ENCODE measurements at regions not wholly inside any gene's neighbourhood (a gene's known extent, or its start where the extent isn't known, plus 50 kb on each side); places are given as distances from the start of the nearest gene placed in this dataset.
"Not testable (repeated sequence)": the region's sequence is repeated elsewhere in the genome, so short reads cannot be mapped to it uniquely, and the experiment has no call there.

DNA sequence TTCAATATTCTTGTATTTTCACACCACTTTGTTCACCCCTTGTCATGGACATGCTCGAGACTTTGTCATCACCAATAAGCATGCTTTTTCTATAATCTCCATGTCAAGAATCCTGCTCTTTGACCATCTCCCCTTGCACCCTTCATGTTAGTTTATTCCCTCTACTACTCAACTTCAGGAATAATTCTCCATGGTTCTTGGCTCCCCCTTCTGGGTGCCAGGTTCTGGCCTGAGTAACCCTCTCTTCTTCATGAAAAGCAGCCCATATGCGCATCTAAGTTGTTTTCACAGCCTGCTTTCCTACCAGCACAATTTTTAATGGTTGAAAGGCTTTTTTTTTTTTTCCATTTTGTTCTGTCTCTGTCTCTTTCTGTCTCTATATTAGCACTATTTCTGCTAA is 160.7 kb downstream of the LEPR start:
- DNase-seq (ENCODE audit: extremely low read depth, low read depth, low spot score), result no peak

GRCh38 chr1:65584399-65584798 is 163.9 kb downstream of the LEPR start:
- DNase-seq (ENCODE audit: extremely low read depth, low read depth, low spot score), result no peak

- no peak for DNase-seq (ENCODE audit: extremely low read depth, low read depth, low spot score)
These were observed 169.8 kb downstream of the LEPR start for GRCh38 chr1:65590279-65590678.

- DNase-seq (ENCODE audit: extremely low read depth, low read depth, low spot score), result no peak
These were observed 173.0 kb downstream of the LEPR start for GRCh38 chr1:65593516-65593915.

DNA sequence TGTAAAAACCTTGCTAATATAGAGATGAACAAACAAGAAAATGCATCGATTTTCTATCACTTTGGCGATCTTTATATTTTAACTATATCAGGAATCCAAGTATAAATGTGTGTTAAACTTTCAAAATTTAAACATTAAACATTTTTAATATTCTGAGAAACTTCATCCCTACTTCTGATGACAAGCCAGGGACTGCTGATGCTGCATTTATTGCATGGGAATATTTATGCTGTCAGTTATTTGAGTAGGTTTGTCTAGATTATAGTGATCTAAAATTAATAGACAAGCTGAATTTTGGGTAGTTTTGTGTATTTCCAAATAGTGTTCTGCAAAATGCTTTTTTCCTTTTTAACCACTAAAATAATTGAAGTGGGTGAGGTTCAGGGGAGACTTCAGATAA is 175.3 kb downstream of the LEPR start:
- no peak for DNase-seq (ENCODE audit: extremely low read depth, low read depth, low spot score)

- no peak for DNase-seq (ENCODE audit: extremely low read depth, low read depth, low spot score)
These were observed 176.3 kb downstream of the LEPR start for GRCh38 chr1:65596768-65597167.

GRCh38 chr1:65605621-65606020 is 185.2 kb downstream of the LEPR start:
- DNase-seq (ENCODE audit: extremely low read depth, low read depth, low spot score), result no peak

DNA sequence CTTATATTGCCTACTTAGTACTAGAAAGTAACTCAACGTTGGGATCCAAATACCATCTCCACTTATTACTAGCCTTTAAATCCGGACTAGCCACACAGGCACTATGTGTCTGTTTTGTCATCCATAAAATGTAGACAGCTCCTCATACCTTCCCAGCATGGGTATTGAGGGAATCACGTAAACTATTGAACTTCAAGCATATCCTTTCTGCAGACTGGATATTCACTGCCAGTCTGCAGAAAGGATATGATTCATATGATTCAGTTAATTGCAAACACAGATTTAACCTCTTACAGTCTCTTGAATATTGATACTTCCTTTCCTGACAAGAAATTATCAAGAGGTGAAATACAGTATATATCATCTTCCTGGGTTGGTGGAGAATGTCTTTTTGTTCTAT is 186.0 kb downstream of the LEPR start:
- peak; percentile 23 for DNase-seq (ENCODE audit: extremely low read depth, low read depth, low spot score)

DNA sequence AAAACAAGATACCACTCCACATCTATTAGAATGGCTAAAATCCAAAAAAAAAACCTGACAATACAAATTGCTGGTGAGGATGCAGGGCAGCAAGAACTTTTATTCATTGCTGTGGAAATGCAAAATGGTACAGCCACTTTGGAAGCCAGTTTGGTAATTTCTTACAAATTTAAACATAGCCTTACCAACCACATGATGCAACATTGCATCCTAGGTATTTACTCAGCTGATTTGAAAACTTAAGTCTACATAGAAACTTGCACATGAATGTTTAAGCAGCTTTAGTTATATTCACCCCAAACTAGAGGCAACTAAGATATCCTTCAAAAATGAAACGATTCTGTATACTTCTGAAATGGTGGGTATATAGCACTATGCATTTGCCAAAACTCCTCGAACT is 178.8 kb upstream of the PDE4B start:
- no peak for DNase-seq (ENCODE audit: extremely low read depth, low read depth, low spot score)

DNA sequence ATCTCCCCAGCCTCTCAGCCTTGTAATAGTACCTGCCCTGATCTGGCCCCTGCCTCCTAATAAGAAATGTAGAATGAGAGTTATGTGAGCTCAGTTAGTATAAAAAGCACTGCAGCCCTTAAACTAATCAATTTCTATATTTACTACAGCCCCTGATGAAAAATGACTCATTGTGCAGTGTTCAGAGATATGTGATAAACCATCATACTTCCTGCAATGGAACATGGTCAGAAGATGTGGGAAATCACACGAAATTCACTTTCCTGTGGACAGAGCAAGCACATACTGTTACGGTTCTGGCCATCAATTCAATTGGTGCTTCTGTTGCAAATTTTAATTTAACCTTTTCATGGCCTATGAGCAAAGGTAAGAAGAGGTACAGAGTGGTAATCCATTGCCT is 176.8 kb upstream of the PDE4B start:
- no peak for DNase-seq (ENCODE audit: extremely low read depth, low read depth, low spot score)

- DNase-seq (ENCODE audit: extremely low read depth, low read depth, low spot score), result not testable (repeated sequence)
These were observed 171.0 kb upstream of the PDE4B start for GRCh38 chr1:65621721-65622120.

DNA sequence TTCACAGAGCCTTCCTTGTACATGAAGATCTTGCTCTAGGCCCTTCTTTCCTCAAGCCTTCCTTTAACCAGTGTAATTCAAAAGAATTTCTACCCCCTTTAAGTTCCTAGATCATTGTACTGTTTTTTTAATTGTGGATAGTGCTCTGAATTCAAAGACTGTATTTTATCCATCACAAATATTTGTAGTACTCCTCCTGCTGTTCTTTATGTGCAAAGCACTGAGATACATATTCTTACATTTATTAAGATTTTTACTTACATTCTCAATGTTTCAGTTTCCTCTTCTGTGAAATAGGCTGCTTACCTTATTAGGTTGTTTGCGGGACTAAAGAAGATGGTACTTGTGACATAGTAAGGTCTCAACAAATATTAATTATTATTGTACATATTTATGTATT is 168.8 kb upstream of the PDE4B start:
- DNase-seq (ENCODE audit: extremely low read depth, low read depth, low spot score), result no peak

GRCh38 chr1:65625528-65625927 is 167.2 kb upstream of the PDE4B start:
- DNase-seq (ENCODE audit: extremely low read depth, low read depth, low spot score), result no peak

DNA sequence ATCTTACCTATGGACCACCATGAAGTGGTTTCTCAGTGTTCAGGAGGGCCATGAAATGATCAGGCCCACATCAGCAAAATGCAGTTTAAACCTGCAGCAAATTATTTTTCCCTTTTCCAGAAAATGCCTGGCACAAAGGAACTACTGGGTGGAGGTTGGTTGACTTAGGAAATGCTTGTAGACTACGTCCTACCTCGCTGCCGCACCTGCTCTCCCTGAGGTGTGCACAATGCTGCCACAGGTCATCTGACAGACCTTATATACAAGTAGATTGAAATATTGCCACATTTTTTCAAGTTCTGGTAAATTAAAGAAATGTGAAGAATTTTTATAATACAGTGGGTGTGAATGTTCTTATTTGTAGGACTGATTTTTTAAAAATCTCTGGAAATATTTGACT is 166.7 kb upstream of the PDE4B start:
- DNase-seq (ENCODE audit: extremely low read depth, low read depth, low spot score), result no peak

DNA sequence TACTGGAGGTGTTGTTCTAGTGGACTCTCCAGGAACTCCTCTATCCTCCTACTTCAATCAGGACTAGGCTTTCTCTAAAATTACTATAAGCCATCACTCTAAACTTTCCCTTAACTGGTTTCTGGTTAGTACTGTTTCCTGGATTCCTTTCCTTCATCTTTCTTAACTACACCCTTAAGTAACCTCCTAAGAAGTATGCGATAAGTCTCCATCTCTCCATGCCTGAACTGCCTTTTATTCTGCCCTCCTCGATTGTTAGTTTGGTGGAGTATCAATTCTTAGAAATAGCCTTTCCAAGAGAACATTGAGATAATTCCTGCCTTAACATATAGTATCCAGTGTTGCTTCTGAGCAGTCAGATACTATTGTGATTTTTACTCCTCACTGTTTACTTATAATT is 162.9 kb upstream of the PDE4B start:
- DNase-seq (ENCODE audit: extremely low read depth, low read depth, low spot score), result no peak

DNA sequence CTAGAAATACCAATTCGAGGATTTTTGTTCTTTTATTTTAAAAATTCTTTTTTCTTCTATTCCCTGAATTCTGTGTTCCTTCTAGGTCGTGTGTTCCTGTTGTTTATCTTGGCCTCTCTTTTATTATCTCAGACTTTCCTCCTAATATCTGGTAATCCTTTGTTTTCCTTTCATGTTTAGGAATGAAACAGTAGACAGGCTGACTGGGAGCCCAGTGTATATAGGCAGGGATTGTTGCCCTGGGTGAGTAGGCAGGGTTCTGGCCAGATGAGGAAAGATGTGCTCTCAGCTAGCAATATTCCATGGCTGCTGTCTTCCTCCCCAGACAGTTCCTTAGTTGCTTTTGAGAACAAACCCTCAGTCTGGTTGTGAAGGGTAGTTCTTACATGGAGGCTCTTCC is 161.8 kb upstream of the PDE4B start:
- no peak for DNase-seq (ENCODE audit: extremely low read depth, low read depth, low spot score)

GRCh38 chr1:65632235-65632634 is 160.5 kb upstream of the PDE4B start:
- no peak for DNase-seq (ENCODE audit: extremely low read depth, low read depth, low spot score)

DNA sequence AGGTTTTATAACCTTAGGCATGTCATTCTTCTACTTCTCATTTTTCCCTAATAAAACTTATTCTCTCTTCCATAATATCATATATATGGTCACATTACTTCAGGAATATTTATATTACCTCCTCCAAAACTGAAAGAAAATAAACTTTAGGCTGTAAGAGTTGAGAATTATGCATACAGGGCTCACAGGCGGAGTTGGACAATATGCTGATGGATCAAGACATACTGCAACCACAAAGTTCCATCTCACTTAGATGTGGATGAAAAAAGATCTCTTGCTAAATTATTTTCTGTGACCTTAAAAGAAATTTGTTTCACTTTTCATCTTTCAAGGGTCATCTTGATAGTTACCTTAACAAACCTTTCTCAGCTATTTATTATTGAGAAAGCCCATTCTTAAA is 152.6 kb upstream of the PDE4B start:
- DNase-seq (ENCODE audit: extremely low read depth, low read depth, low spot score), result no peak

DNA sequence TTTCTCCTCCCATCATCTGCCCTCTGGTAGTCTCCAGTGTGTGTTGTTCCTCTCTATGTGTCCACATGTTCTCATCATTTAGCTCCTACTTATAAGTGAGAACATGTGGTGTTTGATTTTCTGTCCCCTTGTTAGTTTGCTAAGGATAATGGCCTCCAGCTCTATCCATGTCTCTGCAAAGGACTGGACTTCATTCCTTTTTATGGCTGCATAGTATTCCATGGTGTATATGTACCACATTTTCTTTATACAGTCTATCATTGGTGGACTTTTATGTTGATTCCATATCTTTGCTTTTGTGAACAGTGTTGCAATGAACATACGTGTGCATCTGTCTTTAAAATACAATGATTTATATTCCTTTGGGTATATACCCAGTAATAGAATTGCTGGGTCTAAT is 143.5 kb upstream of the PDE4B start:
- not testable (repeated sequence) for DNase-seq (ENCODE audit: extremely low read depth, low read depth, low spot score)

GRCh38 chr1:65650682-65651081 is 142.0 kb upstream of the PDE4B start:
- DNase-seq (ENCODE audit: extremely low read depth, low read depth, low spot score), result no peak

DNA sequence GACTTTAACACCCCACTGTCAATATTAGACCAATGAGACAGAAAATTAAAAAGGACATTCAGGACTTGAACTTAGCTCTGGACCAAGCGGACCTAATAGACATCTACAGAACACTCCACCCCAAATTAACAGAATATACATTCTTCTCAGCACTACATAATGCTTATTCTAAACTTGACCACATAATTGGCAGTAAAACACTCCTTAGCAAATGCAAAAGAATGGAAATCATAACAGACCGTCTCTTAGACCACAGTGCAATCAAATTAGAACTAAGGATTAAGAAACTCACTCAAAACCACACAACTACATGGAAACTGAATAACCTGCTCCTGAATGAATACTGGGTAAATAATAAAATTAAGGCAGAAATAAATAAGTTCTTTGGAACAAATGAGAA is 138.2 kb upstream of the PDE4B start:
- DNase-seq (ENCODE audit: extremely low read depth, low read depth, low spot score), result not testable (repeated sequence)

DNA sequence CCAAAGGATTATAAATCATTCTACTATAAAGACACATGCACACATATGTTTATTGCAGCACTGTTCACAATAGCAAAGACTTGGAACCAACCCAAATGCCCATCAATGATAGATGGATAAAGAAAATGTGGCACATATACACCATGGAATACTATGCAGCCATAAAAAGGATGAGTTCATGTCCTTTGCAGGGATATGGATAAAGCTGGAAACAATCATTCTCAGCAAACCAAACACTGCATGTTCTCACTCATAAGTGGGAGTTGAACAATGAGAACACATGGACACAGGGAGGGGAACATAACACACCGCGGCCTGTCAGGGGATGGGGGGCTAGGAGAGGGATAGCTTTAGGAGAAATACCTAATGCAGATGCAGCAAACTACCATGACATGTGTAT is 135.1 kb upstream of the PDE4B start:
- not testable (repeated sequence) for DNase-seq (ENCODE audit: extremely low read depth, low read depth, low spot score)

DNA sequence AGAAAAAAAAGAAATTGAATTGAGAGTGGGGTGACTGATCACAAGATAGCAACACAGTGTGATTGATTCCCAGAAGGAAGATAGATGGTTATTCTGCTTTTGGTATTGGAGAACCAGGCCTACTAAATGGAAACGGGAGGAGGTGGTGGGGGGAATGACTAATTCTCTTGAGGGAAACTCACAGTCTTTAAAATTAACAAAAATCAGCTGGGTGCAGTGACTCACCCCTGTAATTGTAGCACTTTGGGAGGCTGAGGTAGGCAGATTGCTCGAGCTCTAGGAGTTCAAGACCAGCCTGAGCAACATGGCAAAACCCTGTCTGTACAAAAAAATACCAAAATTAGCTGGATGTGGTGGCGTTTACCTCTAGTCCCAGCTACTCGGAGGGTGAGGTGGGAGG is 134.6 kb upstream of the PDE4B start:
- no peak for DNase-seq (ENCODE audit: extremely low read depth, low read depth, low spot score)

DNA sequence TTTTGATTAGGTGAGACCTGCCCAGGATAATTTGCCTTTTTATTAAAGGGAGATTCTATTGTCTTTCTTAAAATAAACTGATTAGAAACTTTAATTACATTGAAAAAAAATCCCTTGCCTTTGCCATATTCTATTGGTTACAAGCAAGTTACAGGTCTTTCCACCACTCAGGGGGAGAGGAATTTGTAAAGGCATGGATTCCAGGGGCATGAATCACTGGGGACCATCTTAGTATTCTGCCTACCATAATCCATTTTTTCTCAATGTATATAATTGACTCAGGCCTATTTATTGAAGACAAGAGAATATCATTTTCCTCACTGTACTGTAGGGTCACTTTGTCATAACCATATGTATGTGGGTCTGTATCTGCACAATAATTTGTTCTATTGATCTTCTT is 124.3 kb upstream of the PDE4B start:
- no peak for DNase-seq (ENCODE audit: extremely low read depth, low read depth, low spot score)

Data from glomerular endothelial cell (primary cell).